Lower leg skin (tissue), 4 donors: ENCODE measurements at regions not wholly inside any gene's neighbourhood (a gene's known extent, or its start where the extent isn't known, plus 50 kb on each side); places are given as distances from the start of the nearest gene placed in this dataset.

Experiments used
- DNase-seq, 2 donors: peaks; one replicate each; pipeline ENCODE4 v3.0.0-alpha.2; 2019; ENCODE audit warnings: low spot score in 2 of 2
- H3K4me3 ChIP-seq: fragments of 200-600 bp; sonication (generic); 2 replicates; pipeline ENCODE4 v1.5.1; 2017; ENCODE audit warnings: mild to moderate bottlenecking, low read depth; ENCODE audit not compliant: poor library complexity, severe bottlenecking
- POLR2A ChIP-seq, 2 donors: fragments of 450-650 bp; IDR thresholded peaks; one replicate each; pipeline ENCODE4 v1.6.1; 2016 to 2017; ENCODE audit warnings: antibody characterized with exemption in 2 of 2, mild to moderate bottlenecking in 1 of 2, moderate library complexity in 1 of 2
- WGBS, 2 donors: methylation state at CpG; one replicate each; pipeline ENCODE4 v1.1.5; 2018; 5-methylcytosine and 5-hydroxymethylcytosine counted together
- intact Hi-C: fragments of 100-400 bp; cut with DNase I; formaldehyde crosslinking; loops from one replicate; pipeline ENCODE4 v1.15.0; 2023; ENCODE audit warnings: low total_unique reads
- TF ChIP-seq, protein P1 (sequence below), 3 donors: fragments of 450-650 bp; IDR thresholded peaks; one replicate each; pipeline ENCODE4 v1.5.1; 2016; ENCODE audit warnings: antibody characterized with exemption in 3 of 3, mild to moderate bottlenecking in 3 of 3, moderate library complexity in 2 of 3

DNA sequence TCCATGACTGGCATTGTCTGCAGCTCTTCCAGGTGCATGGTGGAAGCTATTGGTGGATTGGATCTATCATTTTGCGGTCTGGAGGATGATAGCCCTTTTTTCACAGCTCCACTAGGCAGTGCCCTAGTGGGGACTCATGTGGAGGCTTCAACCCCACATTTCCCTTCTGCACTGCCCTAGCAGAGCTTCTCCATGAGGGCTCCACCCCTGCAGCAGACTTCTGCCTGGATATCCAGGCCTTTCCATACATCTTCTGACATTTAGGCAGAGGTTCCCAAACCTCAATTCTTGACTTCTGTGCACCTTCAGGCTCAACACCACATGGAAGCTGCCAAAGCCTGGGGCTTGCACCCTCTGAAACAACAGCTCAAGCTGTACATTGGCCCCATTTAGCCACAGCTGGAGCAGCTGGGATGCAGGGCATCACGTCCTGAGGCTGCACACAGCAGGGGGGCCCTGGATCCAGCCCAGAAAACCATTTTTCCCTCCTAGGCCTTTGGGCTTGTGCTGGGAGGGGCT lies 800.2 kb upstream of the MIR17HG start:
- intact Hi-C loops: no loop called here
- DNase-seq: no peak
- H3K4me3 ChIP-seq: no peak overlapping the region
- TF ChIP-seq, protein P1, sequence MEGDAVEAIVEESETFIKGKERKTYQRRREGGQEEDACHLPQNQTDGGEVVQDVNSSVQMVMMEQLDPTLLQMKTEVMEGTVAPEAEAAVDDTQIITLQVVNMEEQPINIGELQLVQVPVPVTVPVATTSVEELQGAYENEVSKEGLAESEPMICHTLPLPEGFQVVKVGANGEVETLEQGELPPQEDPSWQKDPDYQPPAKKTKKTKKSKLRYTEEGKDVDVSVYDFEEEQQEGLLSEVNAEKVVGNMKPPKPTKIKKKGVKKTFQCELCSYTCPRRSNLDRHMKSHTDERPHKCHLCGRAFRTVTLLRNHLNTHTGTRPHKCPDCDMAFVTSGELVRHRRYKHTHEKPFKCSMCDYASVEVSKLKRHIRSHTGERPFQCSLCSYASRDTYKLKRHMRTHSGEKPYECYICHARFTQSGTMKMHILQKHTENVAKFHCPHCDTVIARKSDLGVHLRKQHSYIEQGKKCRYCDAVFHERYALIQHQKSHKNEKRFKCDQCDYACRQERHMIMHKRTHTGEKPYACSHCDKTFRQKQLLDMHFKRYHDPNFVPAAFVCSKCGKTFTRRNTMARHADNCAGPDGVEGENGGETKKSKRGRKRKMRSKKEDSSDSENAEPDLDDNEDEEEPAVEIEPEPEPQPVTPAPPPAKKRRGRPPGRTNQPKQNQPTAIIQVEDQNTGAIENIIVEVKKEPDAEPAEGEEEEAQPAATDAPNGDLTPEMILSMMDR (IDR thresholded peaks at IDR 0.05): no peak
- WGBS, 2 donors: 56 to 75% methylated on average over 2 of the region's 2 CpGs

DNA sequence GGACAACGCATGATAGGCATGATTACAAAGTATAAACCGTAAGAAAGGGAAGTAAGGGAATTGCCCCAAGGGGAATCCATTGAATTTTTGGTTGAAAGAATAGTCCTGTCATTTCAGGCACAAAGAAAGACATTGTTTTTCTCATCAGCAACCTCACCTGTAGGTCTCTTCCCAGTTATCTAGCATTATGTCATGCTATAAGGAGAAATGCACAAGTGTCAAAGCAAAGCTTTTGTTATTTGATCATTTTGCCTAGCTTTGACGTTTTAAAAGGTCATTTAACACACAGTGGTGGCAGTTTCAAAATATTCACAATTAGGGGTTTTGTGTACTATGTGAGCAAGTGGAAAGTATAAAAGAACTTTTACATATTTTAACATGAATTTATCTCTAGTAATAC lies 796.2 kb upstream of the MIR17HG start:
- TF ChIP-seq POLR2A (IDR thresholded peaks at IDR 0.05): no peak
- TF ChIP-seq, protein P1 (IDR thresholded peaks at IDR 0.05): no peak
- no peak for DNase-seq
- 64 to 70% methylated on average over 3 of the region's 3 CpGs for WGBS, 2 donors
- intact Hi-C loops: no loop called here
- H3K4me3 ChIP-seq: no peak overlapping the region

DNA sequence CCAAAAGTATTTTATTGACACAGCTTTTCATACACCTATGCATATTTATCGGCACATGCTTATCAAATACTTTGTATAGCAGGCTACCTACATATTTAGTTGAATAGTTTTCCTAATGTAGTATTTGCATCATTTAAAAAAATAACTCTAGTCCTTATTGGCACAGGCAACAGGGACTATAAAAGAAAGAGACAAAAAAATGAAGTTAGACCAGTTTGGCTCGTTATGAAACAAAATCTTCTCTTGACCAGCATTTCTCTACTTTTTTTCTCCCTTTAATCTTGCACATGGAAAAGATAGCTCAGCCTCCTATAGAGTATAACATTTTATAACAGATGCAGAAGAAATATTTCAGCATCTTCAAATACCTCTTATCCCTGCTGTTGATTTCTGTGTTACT lies 794.8 kb upstream of the MIR17HG start:
- no peak for DNase-seq
- TF ChIP-seq, protein P1 (IDR thresholded peaks at IDR 0.05): no peak
- no peak for TF ChIP-seq POLR2A (IDR thresholded peaks at IDR 0.05)
- intact Hi-C loops: no loop called here
- no peak overlapping the region for H3K4me3 ChIP-seq
- 41 to 43% methylated on average over 2 of the region's 2 CpGs for WGBS, 2 donors

DNA sequence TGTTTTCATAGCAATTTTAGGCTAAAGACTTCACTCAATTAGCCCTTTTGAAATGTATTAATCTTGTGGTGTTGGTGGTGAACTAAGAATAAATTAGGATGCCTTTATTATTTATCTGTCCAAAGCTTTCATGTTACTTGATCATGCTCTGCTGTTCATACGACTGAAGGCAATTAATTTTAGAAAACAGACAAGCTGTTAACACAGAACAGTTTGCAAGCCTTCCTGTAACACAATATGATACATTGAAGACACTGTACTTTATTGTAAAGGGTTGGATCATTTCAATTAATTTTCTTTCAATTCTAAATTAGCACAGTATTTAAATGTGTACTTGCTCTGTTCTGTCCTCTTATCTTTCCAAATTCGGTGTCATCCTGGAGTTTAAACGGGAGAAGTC lies 794.3 kb upstream of the MIR17HG start:
- no peak for DNase-seq
- WGBS, 2 donors: 49 to 59% methylated on average over 3 of the region's 3 CpGs
- TF ChIP-seq, protein P1 (IDR thresholded peaks at IDR 0.05): no peak
- no peak for TF ChIP-seq POLR2A (IDR thresholded peaks at IDR 0.05)
- no peak overlapping the region for H3K4me3 ChIP-seq
- intact Hi-C loops: no loop called here

DNA sequence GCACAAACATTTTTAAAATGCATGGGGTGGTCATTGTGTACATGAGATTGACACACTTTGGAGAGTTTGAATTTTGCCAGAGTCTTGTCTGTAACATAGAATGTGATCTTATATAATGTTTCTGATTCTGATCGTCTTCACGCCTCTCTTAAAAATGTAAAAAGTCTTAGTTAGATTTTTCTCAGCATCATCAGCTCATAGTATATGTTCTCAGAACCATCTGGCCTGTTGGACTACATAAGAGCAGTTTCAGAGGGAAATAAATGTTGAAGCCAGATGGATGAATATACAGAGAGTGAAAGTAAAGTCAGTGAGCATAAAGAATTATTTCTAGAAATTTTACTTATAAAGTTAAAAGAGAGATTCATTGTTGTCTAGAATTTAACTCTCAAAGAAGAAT lies 789.9 kb upstream of the MIR17HG start:
- intact Hi-C loops: no loop called here
- 74 to 80% methylated on average over 2 of the region's 2 CpGs for WGBS, 2 donors
- H3K4me3 ChIP-seq: no peak overlapping the region
- no peak for TF ChIP-seq POLR2A (IDR thresholded peaks at IDR 0.05)
- TF ChIP-seq, protein P1 (IDR thresholded peaks at IDR 0.05): no peak
- no peak for DNase-seq

DNA sequence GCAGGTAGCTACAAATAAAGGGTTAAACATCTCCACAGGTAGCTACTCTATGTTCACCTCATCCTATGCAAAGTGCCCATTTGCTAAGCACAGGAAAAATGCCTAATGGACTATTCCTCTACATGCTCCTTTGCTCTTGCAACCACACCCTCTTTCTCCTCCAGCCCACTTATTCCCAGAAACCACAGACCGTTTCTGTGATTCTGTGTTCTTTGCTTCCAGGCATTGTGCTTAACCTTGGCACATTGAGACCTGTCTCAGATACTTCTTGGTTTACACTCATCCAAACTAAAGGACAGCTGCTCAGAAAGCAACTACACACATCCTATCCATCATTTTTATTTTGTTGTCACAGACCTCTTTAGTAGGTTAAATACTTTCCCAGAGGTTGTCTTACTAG lies 785.0 kb upstream of the MIR17HG start:
- WGBS, 2 donors: 0 to 24% methylated on average over 1 of the region's 1 CpG
- no peak for DNase-seq
- intact Hi-C loops: no loop called here

More for the DNA sequence above, 785.0 kb upstream of the MIR17HG start:
- TF ChIP-seq, protein P1 (IDR thresholded peaks at IDR 0.05): no peak
- no peak for TF ChIP-seq POLR2A (IDR thresholded peaks at IDR 0.05)
- no peak overlapping the region for H3K4me3 ChIP-seq
